BE2C (cell line): ENCODE measurements at regions not wholly inside any gene's neighbourhood (a gene's known extent, or its start where the extent isn't known, plus 50 kb on each side); places are given as distances from the start of the nearest gene placed in this dataset.
"Not testable (repeated sequence)": the region's sequence is repeated elsewhere in the genome, so short reads cannot be mapped to it uniquely, and the experiment has no call there.

Source experiments
- DNase-seq: peaks from one replicate; pipeline ENCODE4 v3.0.0-alpha.2; 2020
- H3K27me3 ChIP-seq: fragments of 250-450 bp; sonication (Bioruptor Pico); 2 replicates; pipeline ENCODE4 v1.5.1; 2020; ENCODE audit warnings: mild to moderate bottlenecking
- H3K36me3 ChIP-seq: fragments of 250-450 bp; sonication (Bioruptor Pico); 2 replicates; pipeline ENCODE4 v1.5.1; 2020; ENCODE audit warnings: mild to moderate bottlenecking
- H3K4me1 ChIP-seq: fragments of 250-450 bp; sonication (Bioruptor Pico); 2 replicates; pipeline ENCODE4 v1.5.1; 2020
- H3K4me3 ChIP-seq: 2 replicates; pipeline ENCODE4 v1.5.1; 2011; ENCODE audit warnings: low read depth, low read length
- H3K9me3 ChIP-seq: fragments of 250-450 bp; sonication (Bioruptor Pico); 2 replicates; pipeline ENCODE4 v1.5.1; 2020

DNA sequence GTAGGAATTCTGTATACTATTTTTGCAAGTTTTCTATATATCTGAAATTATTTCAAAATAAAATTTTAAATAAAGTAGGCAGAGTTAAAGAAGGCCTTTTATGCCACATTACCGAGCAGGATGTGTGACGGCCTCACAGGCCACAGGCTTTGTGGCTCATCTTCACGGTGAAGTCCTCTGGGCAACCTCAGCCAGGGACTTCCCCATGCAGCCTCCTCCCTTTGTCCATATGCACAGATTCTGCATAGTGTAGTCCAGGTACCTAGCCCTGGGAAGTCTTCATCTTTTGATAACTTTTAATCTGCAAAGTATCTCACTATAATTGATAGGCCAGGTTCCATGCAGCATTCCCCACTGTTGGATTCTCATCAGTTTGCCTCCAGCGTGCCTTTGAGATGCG lies 62.8 kb downstream of the ARHGAP11B start:
- H3K36me3 ChIP-seq, H3K4me1 ChIP-seq, H3K27me3 ChIP-seq, DNase-seq, H3K4me3 ChIP-seq, H3K9me3 ChIP-seq: not testable (repeated sequence)

DNA sequence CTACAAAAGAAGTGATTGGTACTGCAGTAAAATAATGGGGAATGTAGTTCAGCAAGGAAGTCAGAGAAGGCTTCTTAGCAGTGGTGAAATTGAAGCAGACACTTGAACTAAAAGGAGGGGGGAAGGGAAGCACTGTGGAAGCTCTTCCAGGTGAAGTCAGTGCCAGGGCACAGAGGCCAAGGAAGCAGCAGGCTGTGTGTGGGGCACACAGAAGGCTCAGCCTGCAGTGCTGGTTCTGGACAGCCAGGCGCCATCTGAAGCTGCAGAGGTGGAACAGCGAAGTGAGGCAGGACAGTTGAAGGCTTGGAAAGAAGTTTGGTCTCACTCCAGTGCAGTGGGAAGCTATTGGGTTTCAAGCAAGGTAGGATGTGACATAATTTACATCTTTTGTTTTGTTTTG lies 64.2 kb downstream of the ARHGAP11B start:
- not testable (repeated sequence) for H3K4me3 ChIP-seq, H3K27me3 ChIP-seq, DNase-seq, H3K36me3 ChIP-seq, H3K9me3 ChIP-seq, H3K4me1 ChIP-seq

DNA sequence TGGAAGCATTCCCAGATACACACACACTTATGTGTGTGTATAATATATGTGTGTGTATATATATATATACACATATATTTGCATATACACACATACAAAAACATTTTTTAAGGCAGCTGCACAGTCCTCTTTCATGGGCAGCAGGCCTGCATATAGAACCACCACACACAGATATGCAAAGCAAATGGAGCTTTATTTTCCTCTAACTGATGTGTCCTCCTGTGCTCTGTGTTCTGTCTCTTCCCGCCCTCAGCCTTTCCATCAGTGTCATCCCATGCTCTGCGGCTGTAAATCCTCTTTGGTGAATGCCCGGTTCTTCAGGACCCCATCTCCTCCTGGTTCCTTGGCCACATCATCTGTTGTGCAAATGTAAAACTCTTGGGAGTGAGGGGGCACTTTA lies 69.9 kb downstream of the ARHGAP11B start:
- DNase-seq, H3K9me3 ChIP-seq: not testable (repeated sequence)

DNA sequence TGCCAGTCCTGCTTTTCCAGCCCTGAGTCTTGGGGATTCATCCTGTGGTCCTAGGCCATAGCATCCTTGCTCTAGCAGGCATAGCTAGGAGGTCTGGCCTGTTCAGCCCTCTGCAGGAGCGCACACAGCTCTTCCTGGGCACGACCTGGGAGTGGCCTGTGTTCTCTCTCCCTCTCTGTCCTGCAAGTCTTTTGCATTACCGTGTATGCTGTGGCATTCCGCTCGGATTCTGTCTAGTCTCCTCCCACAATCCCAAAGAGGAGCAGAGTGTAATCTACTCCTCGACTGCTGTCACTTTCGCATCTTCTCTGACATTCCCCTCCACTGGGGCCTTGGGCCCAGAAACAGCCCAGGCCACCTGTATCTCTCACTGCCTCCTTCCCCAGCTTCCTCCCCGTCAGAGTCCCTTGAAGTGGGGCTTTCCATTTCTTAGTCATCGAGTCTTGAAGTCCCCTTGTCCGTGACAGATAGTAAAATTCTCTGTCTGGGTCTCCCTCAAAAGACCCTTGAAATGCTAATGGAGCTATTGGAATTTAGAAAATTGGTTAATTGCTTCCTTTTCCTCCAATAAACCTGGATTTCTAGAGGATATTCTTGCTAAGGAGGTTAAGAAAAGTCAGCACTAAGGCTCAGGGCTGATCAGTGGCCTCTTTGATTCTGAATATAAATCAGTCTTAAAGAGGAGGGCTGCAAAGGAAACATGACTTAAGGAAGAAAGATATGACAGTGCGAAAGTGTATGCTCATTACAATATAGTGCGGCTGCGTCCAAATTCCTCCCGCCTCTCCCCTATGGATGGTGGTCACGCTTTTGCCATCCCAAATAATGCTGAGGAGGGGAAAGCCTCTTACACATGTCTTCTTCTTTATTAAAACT lies 70.7 kb downstream of the ARHGAP11B start:
- H3K4me3 ChIP-seq, H3K36me3 ChIP-seq: not testable (repeated sequence)

More for the DNA sequence above, 69.9 kb downstream of the ARHGAP11B start:
- H3K36me3 ChIP-seq, H3K27me3 ChIP-seq, H3K4me3 ChIP-seq, H3K4me1 ChIP-seq: not testable (repeated sequence)

DNA sequence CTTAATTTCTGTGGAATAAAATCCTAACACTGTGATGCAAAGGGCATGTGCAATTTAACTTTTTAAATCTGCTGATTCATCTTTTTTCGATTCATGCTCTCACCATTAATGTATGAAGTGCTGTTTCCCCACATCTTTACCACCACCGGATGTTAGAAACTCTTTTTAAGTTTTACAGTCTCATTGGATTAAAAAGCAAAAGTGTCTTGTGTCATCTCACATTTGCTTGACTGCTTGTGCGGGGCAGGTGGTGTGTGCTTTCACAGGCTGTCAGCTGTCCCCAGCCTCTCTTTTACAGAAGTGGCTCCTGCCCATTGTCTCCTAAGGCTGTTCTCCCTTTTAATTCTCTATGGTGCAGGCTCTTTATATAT lies 71.4 kb downstream of the ARHGAP11B start:
- not testable (repeated sequence) for DNase-seq, H3K27me3 ChIP-seq, H3K36me3 ChIP-seq, H3K4me1 ChIP-seq, H3K9me3 ChIP-seq, H3K4me3 ChIP-seq

More for the DNA sequence above, 70.7 kb downstream of the ARHGAP11B start:
- not testable (repeated sequence) for H3K4me1 ChIP-seq, DNase-seq, H3K9me3 ChIP-seq, H3K27me3 ChIP-seq

DNA sequence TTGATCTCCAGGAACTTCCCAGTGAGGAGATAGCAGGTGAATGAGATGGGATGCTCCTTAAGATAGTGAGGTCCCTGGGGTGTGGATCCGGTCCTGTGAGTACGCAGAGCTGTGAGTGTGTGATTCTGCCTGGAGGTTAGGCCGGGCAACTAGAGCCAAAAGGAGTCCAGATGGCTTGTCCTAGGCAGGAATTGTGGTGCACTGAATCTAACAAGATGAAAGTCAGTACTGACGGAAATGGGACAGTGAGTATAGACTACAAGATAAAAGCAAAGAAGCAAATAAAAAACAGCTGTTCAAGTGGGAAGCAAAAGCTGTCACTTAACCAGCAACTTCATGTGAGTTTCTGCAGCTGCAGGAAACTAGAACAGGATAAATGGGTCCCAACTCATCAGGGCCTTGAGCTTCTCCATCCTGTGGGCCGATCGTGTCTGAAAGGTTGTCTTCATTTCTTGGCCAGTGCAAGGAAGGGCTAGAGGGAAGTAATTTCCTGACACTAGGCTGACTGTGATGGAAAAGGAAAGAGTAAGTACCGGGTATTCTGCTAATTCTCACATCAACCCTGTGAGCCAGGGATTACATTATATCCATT lies 74.2 kb downstream of the ARHGAP11B start:
- not testable (repeated sequence) for H3K9me3 ChIP-seq, H3K27me3 ChIP-seq, H3K4me1 ChIP-seq, DNase-seq, H3K4me3 ChIP-seq, H3K36me3 ChIP-seq

DNA sequence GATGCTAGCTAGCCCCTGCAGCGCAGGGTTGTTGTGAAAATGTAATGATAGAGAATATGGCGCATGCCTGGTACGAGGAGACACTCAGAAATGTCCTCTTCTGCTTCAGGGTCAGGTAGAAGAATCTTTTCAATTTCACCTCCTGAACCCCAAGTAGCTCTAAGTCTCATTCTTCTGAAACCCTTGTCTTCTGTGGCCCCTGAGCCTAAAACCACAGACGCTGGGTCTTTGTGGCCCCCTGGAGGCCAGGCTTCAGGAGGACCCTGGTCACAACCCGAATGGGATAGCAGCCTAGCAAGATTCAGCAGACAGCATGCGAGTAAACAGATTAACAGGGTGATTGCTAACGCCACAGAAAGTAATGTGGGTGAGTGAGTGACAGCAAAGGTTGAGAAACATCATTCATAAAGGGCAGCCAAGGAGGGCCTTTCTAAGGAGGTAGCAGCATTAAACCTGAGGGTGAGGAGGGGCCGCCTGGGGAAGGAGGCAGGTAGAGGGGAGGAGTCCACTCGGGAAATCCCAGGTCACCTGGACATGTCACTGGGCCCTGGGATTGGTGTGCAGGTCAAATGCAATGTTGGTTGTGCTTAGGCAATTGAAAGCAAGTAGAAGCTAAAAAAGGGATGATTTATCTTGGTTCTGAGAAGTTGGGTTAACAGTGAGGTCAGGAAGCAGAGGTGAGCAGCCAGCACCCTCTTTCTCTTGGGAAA lies 82.2 kb downstream of the ARHGAP11B start:
- not testable (repeated sequence) for H3K36me3 ChIP-seq, H3K4me3 ChIP-seq, H3K9me3 ChIP-seq, H3K4me1 ChIP-seq, DNase-seq, H3K27me3 ChIP-seq

DNA sequence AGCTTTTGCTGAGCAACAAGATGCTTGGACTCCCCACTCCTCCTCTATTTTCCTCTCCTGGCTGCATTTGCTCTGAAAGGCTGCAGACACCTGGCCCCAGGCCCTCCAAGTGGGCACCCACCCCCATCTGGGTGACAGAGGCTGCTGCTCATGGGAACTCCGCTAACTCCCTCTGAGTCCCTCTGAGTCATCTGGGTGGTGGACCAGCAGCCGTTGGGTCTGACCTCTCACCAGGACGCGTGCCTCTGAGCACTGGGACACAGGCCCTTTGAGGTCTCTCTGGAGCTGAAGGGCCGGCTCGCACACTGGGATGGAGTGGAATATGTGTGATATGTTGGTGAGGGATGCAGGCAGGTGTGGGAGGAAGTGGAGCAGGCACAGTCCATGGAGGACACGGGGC lies 82.9 kb downstream of the ARHGAP11B start:
- H3K4me1 ChIP-seq, H3K4me3 ChIP-seq, H3K36me3 ChIP-seq, H3K9me3 ChIP-seq, H3K27me3 ChIP-seq, DNase-seq: not testable (repeated sequence)

DNA sequence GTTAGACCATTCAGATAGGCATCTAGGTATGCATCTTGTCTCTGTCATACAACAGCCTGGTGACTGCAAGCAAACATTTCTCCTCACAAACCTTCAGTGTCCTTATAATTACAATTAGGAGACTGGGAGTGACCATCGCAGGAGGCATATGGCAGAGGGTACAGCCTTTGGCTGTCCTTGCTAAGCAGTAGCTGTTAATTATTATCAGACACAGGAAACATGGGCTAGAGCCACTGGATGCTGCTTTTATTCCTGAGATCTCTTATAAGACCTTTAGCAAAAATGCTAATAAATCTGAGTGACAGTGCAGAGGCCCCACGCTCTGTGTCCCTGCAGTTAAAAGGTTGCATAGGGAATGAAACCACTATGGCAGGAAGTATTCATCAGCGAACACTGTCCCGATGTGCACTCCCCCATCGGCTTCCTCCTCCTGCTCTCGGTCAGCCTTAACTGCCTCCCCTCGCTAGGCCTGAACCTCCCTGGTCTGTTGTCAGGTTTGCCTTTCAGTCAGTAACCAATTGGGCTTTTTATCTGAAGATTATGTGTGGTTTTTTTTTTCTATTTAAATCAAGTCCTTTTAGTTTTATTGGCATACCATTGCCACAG lies 92.2 kb downstream of the ARHGAP11B start:
- not testable (repeated sequence) for H3K4me1 ChIP-seq, H3K4me3 ChIP-seq, H3K27me3 ChIP-seq, H3K9me3 ChIP-seq, DNase-seq, H3K36me3 ChIP-seq

DNA sequence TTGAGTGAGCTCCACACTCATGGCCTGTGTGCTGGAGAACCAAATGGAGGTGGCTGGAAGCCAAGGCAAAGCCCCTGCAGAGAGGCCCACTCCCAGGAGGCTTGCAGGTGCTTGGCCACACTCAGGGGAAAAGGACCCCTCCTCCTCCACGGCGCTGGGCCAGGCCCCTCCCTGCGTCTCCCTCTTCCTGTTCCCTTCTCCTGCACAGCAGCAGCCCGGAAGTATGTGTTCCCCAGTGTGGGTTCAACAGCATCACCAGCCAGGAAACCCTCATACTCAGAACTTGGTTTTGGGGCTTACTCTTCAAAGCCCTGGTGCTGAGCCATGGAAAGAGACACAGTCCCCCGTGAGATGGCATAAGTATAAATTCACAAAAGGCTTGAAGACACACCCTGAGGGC lies 93.4 kb downstream of the ARHGAP11B start:
- not testable (repeated sequence) for H3K9me3 ChIP-seq, H3K27me3 ChIP-seq, H3K4me3 ChIP-seq, H3K36me3 ChIP-seq, H3K4me1 ChIP-seq, DNase-seq

DNA sequence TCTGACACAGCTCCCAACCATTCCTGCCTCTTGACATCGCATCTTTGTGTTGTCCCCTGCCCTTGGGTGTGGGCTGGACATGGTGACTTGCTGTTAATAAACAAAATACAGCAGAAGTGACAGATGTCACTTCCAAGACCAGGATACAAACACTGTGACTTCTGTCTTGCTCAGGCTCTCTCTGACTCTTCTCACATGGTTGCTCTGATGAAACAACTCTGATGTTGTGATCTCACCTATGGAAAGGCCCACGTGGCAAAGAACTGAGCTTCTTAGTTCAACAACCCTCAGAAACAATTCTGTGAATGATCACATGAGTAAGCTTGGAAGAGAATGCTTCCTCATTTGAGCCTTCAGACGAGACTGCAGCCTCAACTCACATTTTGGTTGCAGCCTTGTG lies 94.9 kb downstream of the ARHGAP11B start:
- not testable (repeated sequence) for H3K4me3 ChIP-seq

DNA sequence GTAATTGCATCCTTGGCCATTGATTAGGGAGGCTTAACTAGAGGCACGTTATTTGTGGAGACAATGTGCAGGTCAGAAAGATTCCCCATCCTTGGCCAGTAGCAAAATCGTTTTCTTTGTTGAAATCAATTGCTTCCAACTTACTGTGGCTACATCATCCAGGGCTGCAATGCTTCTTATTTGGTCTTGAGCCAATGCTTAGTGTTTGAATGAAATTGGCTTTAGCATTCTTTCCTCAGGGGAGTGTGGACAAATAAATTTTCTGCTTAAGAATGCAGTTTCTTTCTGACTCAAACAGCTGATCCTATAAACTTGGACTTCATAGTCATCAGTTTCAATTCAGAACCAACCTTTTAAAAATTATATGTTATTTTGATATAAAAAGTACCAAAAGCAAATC lies 95.6 kb downstream of the ARHGAP11B start:
- not testable (repeated sequence) for H3K4me3 ChIP-seq, DNase-seq, H3K9me3 ChIP-seq, H3K36me3 ChIP-seq, H3K4me1 ChIP-seq, H3K27me3 ChIP-seq

More for the DNA sequence above, 94.9 kb downstream of the ARHGAP11B start:
- H3K9me3 ChIP-seq, DNase-seq, H3K27me3 ChIP-seq, H3K4me1 ChIP-seq, H3K36me3 ChIP-seq: not testable (repeated sequence)

DNA sequence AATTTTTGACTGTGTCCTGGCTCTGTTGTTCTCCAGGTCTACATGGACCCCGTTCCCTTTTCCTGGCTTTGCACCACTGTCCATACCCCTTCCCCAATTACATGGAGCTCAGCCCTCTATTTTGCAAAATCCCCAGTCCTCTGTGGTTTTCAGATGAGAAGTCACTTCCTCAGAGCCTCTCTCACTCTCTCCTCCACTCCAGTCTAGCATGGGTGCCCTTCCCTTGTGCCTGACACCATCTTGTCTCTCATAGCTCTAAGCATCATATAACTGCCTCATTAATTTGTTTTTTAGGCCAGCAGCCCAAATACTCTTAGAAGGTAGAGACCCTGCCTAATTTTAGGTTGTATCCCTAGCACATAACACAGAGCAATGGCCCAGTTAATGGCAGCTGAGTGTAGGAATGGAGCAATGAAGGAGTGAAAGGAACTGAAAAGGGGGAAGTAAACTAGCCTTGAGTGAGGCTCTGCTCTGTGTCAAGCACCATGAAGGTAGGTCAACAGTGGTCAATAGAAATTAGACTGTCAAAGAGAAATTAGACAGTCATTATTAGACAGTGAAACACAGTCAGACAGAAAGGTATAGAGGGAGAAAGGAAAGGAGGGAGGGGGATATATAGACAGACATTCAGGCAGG lies 97.7 kb downstream of the ARHGAP11B start:
- not testable (repeated sequence) for H3K9me3 ChIP-seq, DNase-seq, H3K27me3 ChIP-seq, H3K4me3 ChIP-seq, H3K36me3 ChIP-seq, H3K4me1 ChIP-seq

DNA sequence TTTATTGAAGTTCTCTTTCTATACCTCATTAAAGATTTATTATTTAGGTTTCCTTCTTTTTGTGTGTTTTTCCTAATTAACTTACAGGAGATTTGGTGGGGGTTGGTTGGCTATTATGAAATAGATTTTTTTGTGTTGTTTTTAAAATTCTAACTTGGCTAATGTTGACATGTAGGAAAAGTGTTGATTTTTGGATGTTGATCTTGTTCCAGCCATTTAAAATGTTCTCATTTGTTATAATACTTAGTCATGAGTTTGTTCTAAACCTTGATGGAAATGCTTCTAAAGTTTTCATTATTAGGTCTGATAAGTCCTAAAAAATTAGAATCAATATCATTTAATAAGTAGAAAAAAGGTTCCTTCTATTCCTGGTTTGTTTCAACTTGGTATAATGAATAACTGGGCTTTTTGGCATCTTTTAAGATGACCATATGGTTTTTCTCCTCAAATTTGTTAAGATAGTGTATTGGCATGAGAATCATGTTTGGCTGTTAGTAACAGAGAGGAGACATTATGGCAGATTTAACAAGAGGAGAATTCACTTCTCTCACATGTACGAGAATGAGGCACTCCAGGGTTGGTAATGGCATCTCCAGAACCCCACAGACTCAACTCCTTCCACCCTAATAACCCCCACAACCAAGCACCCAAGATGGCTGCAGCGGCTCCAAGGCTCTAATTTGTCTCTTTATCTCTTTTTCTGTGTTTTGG lies 104.1 kb downstream of the ARHGAP11B start:
- not testable (repeated sequence) for H3K9me3 ChIP-seq, H3K4me3 ChIP-seq, DNase-seq, H3K36me3 ChIP-seq, H3K27me3 ChIP-seq, H3K4me1 ChIP-seq

DNA sequence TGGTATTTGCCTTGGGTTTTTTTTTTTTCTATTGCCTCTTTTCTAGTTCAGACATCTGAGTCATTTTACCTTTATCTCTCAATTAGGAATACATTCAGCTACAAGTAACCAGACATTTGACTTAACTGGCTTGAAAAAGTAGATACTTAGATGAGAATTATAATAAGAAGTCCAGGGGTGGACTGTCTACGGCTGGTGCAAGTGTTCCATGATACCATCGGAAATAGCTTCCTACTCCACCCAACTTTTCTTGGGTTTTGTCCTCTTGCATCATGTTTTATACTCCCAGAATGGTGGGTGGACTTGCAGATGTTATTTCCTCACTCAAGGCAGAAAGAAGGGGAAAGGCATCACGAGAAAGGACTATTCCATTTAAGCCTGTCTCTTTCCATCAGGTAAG lies 104.7 kb downstream of the ARHGAP11B start:
- H3K4me1 ChIP-seq, H3K36me3 ChIP-seq, H3K4me3 ChIP-seq, H3K27me3 ChIP-seq, DNase-seq, H3K9me3 ChIP-seq: not testable (repeated sequence)
